GM12878 (cell line): ENCODE measurements at regions not wholly inside any gene's neighbourhood (a gene's known extent, or its start where the extent isn't known, plus 50 kb on each side); places are given as distances from the start of the nearest gene placed in this dataset.

ENCODE experiments used
- ATF7 ChIP-seq: fragments of 450-650 bp; IDR thresholded peaks from 2 replicates; pipeline ENCODE4 v1.6.1; 2016; ENCODE audit warnings: low read depth, mild to moderate bottlenecking
- CBX3 ChIP-seq: fragments of 200-600 bp; sonication (generic); IDR thresholded peaks from 2 replicates; pipeline ENCODE4 v1.6.1; 2016; ENCODE audit warnings: low read depth, borderline replicate concordance
- E2F4 ChIP-seq: IDR thresholded peaks from 2 replicates; pipeline ENCODE4 v1.6.1; 2012; ENCODE audit warnings: low read depth, low read length, improper control_type of control experiment
- ETV6 ChIP-seq, 2 experiments: fragments of 450-650 bp in 1 of 2; IDR thresholded peaks in 1 of 2; conservative IDR thresholded peaks in 1 of 2; 2 replicates each; pipeline ENCODE4 v1.6.1; 2014; ENCODE audit warnings: antibody characterized with exemption in 1 of 2, borderline replicate concordance in 1 of 2, low read depth in 1 of 2, mild to moderate bottlenecking in 1 of 2, moderate library complexity in 1 of 2
- HCFC1 ChIP-seq: fragments of 150-350 bp; IDR thresholded peaks from 2 replicates; pipeline ENCODE4 v1.6.1; 2014; ENCODE audit warnings: low read length
- JUNB ChIP-seq: IDR thresholded peaks from 2 replicates; pipeline ENCODE4 v1.6.1; 2016; ENCODE audit warnings: antibody characterized with exemption, mild to moderate bottlenecking
- KLF5 ChIP-seq: fragments of 450-650 bp; IDR thresholded peaks from 2 replicates; pipeline ENCODE4 v1.6.1; 2014; ENCODE audit warnings: mild to moderate bottlenecking; ENCODE audit not compliant: partially characterized antibody
- LARP7 ChIP-seq: fragments of 450-650 bp; IDR thresholded peaks from 2 replicates; pipeline ENCODE4 v1.6.1; 2017; ENCODE audit warnings: mild to moderate bottlenecking
- MEF2A ChIP-seq: IDR thresholded peaks from 2 replicates; pipeline ENCODE4 v1.6.1; 2011; ENCODE audit warnings: low read depth, mild to moderate bottlenecking, low read length, moderate library complexity; ENCODE audit not compliant: insufficient read depth
- MLLT1 ChIP-seq: fragments of 450-650 bp; IDR thresholded peaks from 2 replicates; pipeline ENCODE4 v1.6.1; 2016; ENCODE audit warnings: mild to moderate bottlenecking
- MTA3 ChIP-seq: IDR thresholded peaks from 2 replicates; pipeline ENCODE4 v1.6.1; 2012; ENCODE audit warnings: low read length, inconsistent platforms, borderline replicate concordance
- NFYB ChIP-seq: IDR thresholded peaks from 2 replicates; pipeline ENCODE4 v1.6.1; 2011; ENCODE audit warnings: low read depth, mild to moderate bottlenecking, low read length, improper control_type of control experiment, moderate library complexity; ENCODE audit not compliant: insufficient read depth
- NKRF ChIP-seq: fragments of 450-650 bp; conservative IDR thresholded peaks from 2 replicates; pipeline ENCODE4 v1.6.1; 2017; ENCODE audit warnings: mild to moderate bottlenecking, moderate library complexity
- NR2C2 ChIP-seq: IDR thresholded peaks from 2 replicates; pipeline ENCODE4 v1.6.1; 2011; ENCODE audit warnings: borderline replicate concordance, low read depth; ENCODE audit not compliant: control insufficient read depth, insufficient read length
- POLR2AphosphoS2 ChIP-seq: IDR thresholded peaks from 2 replicates; pipeline ENCODE4 v1.6.1; 2011; ENCODE audit warnings: low read depth, mild to moderate bottlenecking, low read length, improper control_type of control experiment, moderate library complexity
- POLR2AphosphoS5 ChIP-seq: IDR thresholded peaks from 2 replicates; pipeline ENCODE4 v1.6.1; 2011; ENCODE audit warnings: mild to moderate bottlenecking, low read length, inconsistent platforms
- POU2F2 ChIP-seq: IDR thresholded peaks from 3 replicates; pipeline ENCODE4 v1.6.1; 2011; ENCODE audit warnings: low read depth, mild to moderate bottlenecking, low read length, borderline replicate concordance
- RAD51 ChIP-seq: fragments of 450-650 bp; IDR thresholded peaks from 2 replicates; pipeline ENCODE4 v1.6.1; 2016; ENCODE audit warnings: moderate library complexity, mild to moderate bottlenecking, inconsistent platforms
- SMAD1 ChIP-seq: fragments of 450-650 bp; IDR thresholded peaks from 2 replicates; pipeline ENCODE4 v1.6.1; 2018; ENCODE audit warnings: mild to moderate bottlenecking, low read depth; ENCODE audit not compliant: partially characterized antibody
- TAF1 ChIP-seq: IDR thresholded peaks from 2 replicates; pipeline ENCODE4 v1.6.1; 2011; ENCODE audit warnings: mild to moderate bottlenecking, low read depth, low read length, borderline replicate concordance
- USF1 ChIP-seq: IDR thresholded peaks from 2 replicates; pipeline ENCODE4 v1.6.1; 2011; ENCODE audit warnings: borderline replicate concordance, low read depth, mild to moderate bottlenecking, moderate library complexity, mixed read lengths, low read length; ENCODE audit not compliant: insufficient read depth; ENCODE audit errors: extremely low read length
- ZNF207 ChIP-seq: fragments of 450-650 bp; IDR thresholded peaks from 2 replicates; pipeline ENCODE4 v1.6.1; 2014; ENCODE audit warnings: antibody characterized with exemption, mild to moderate bottlenecking, borderline replicate concordance
- ZNF217 ChIP-seq: fragments of 450-650 bp; IDR thresholded peaks from 2 replicates; pipeline ENCODE4 v1.6.1; 2017; ENCODE audit warnings: antibody characterized with exemption, mild to moderate bottlenecking
- ZNF384 ChIP-seq: IDR thresholded peaks from 2 replicates; pipeline ENCODE4 v1.6.1; 2012; ENCODE audit warnings: low read depth, mild to moderate bottlenecking, low read length, improper control_type of control experiment, borderline replicate concordance
- ZZZ3 ChIP-seq: IDR thresholded peaks from 2 replicates; pipeline ENCODE4 v1.6.1; 2011; ENCODE audit warnings: low read depth; ENCODE audit not compliant: control insufficient read depth, insufficient read length

GRCh38 chr5:56412601-56413379, 179.7 kb upstream of the ANKRD55 start (continued):
- TF ChIP-seq ZZZ3 = no peak
- no peak for TF ChIP-seq ZNF384
- no peak for TF ChIP-seq NKRF
- TF ChIP-seq MLLT1 = peak; percentile 93
- no peak for TF ChIP-seq TAF1
- no peak for TF ChIP-seq RAD51
- TF ChIP-seq NR2C2 = no peak
- no peak for TF ChIP-seq NFYB
- no peak for TF ChIP-seq USF1
- TF ChIP-seq CBX3 = no peak
- TF ChIP-seq ZNF207 = no peak; the same call in 1 of the 2 replicates
- TF ChIP-seq HCFC1 = no peak
- TF ChIP-seq POU2F2 = peak; percentile 36; the same call in 1 of the 3 replicates
- no peak for TF ChIP-seq JUNB
- TF ChIP-seq KLF5 = no peak
- no peak for TF ChIP-seq ETV6 (conservative IDR thresholded peaks at IDR 0.05 in 1 of 2, IDR thresholded peaks at IDR 0.05 in 1 of 2; ENCODE audit: borderline replicate concordance in 1 of 2, low read depth in 1 of 2)
- TF ChIP-seq SMAD1 = no peak
- no peak for TF ChIP-seq MEF2A
- no peak for TF ChIP-seq MTA3
- TF ChIP-seq LARP7 = no peak
- peak; percentile 91 for TF ChIP-seq ATF7
- no peak for TF ChIP-seq ZNF217
- no peak for TF ChIP-seq E2F4
- TF ChIP-seq POLR2AphosphoS2 = no peak
- TF ChIP-seq POLR2AphosphoS5 = no peak
